Urinary bladder (tissue), 3 donors: ENCODE measurements at regions not wholly inside any gene's neighbourhood (a gene's known extent, or its start where the extent isn't known, plus 50 kb on each side); places are given as distances from the start of the nearest gene placed in this dataset.

ENCODE experiments used
- DNase-seq: peaks from one replicate; pipeline ENCODE4 v3.0.0-alpha.2; 2015; ENCODE audit errors: extremely low spot score
- H3K27ac ChIP-seq: one replicate; pipeline ENCODE4 v1.5.1; 2013; ENCODE audit warnings: low read depth, mild to moderate bottlenecking, moderate library complexity
- H3K36me3 ChIP-seq: one replicate; pipeline ENCODE4 v1.6.1; 2013; ENCODE audit warnings: mild to moderate bottlenecking, moderate library complexity; ENCODE audit not compliant: insufficient read depth
- H3K4me1 ChIP-seq: one replicate; pipeline ENCODE4 v1.6.1; 2013; ENCODE audit warnings: mild to moderate bottlenecking, moderate library complexity; ENCODE audit not compliant: insufficient read depth
- H3K4me3 ChIP-seq: one replicate; pipeline ENCODE4 v1.5.1; 2013; ENCODE audit warnings: low read depth, low read length
- WGBS: extraction: QIAGEN DNeasy Blood & Tissue Kit; methylation state at CpG from one replicate; pipeline ENCODE4 v1.1.7; 2013; 5-methylcytosine and 5-hydroxymethylcytosine counted together
- donor health status: healthy with polysubstance abuse.
- donor health status: healthy.

DNA sequence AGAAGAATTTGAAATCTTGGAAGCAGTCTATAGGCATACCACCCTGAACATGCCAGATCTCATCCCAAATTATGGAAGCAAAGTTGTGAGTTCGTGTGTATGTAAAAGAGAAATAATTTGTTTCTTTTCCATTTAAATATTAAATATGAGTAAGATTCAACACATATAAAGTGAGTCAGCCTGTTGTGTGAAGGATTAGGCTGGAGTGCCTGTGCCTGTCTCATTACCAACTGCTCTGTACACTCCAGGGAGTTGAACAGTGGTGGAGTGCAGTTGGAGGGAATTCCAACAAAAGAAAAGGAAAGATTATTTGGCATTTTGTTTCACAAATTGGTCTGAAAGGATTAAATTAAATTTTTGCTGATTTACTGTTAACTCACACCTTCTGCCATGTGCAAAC, 435.6 kb downstream of the FAT4 start:
- Histone ChIP-seq H3K27ac (no peak overlapping the region), H3K4me3 (no peak overlapping the region), H3K36me3 (no peaks in the 10 kb centered on the region), H3K4me1 (no peaks in the 10 kb centered on the region)
- WGBS: 91% methylated on average over 1 of the region's 1 CpG
- no peak for DNase-seq

DNA sequence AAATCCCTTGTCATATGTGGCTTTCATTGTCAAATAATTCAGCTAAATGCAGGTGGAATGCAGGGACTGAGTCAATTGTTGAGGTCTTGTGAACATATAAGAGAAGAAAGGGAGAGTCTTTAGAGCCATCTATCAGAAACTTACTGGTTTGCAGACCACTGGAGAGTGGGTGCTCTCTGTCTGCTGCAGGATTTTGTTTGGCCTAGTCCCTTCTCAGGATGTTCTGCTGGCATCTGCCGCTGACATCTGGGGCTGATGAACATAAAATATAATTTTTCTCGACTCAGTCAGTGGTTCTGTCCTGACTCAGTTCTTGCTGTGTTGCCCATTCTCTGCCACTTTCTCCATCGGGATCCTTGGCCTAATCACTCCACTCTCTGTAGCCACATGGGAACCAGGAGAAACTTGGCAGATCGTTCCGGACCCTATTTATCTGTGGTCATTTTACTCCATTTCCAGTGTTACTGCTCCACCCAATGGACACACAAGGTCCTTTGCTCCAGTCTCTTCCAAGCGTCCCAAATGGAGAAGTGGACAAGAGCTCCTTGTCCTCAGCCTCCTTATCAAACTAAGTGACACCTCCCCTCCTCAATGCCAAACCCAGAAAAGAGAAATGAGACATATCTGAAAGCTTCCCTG, 436.2 kb downstream of the FAT4 start:
- H3K4me3 ChIP-seq: no peak overlapping the region
- DNase-seq: no peak
- no peaks in the 10 kb centered on the region for H3K4me1 ChIP-seq
- 41% methylated on average over 6 of the region's 6 CpGs for WGBS
- no peaks in the 10 kb centered on the region for H3K36me3 ChIP-seq
- H3K27ac ChIP-seq: no peak overlapping the region

DNA sequence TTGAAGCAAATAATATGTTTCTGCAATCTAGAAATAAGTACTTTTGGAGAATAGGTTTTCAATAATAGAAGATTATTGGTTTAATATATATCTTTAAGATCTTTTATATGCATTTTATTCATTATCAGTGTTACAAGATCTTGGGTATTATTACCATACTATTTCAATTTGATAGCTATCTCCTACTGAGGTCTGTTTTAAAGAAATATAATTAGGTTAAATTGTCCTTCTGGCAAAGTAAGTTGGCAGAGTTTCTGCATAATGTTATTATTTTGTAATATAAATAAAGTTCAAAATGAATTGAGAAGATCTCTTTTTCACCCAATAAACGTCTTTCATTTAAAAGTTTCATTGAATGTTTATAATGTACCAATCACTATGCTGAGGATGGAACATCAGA, 443.7 kb downstream of the FAT4 start:
- Histone ChIP-seq H3K4me3 (no peak overlapping the region), H3K27ac (no peak overlapping the region), H3K36me3 (no peaks in the 10 kb centered on the region), H3K4me1 (no peaks in the 10 kb centered on the region)
- WGBS: 35% methylated on average over 1 of the region's 1 CpG
- DNase-seq: no peak

DNA sequence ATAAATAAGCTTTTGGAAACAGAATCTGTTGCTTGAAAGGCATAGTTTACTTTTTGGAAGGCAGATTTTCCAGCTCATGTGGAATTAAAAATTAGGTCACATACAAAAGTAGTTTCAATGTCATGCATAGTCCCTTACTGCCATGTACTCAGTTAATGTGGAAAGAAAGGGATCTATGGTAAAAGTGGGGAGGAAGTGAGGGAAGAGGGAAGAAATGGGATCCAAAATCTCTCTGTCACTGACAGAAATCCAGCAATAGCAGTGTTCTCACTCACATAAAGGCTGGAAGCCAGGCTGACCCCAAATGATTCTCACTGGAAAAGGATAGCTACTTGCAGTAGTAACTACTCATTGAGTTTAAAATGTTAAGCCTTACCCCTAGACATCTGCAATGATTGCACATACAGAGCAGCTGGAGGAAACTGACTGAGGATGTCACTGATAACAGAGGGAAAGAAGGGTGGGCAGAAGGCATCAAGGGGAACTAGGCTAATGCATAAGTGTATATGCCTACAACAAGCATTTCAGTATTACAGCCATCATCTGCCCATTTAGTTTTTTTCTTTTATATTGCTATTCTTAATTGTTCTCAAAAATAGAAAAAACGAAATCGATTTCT, 445.6 kb downstream of the FAT4 start:
- DNase-seq: no peak
- WGBS: 91% methylated on average over 2 of the region's 2 CpGs
- Histone ChIP-seq H3K4me3 (no peak overlapping the region), H3K4me1 (no peaks in the 10 kb centered on the region), H3K27ac (no peak overlapping the region), H3K36me3 (no peaks in the 10 kb centered on the region)

DNA sequence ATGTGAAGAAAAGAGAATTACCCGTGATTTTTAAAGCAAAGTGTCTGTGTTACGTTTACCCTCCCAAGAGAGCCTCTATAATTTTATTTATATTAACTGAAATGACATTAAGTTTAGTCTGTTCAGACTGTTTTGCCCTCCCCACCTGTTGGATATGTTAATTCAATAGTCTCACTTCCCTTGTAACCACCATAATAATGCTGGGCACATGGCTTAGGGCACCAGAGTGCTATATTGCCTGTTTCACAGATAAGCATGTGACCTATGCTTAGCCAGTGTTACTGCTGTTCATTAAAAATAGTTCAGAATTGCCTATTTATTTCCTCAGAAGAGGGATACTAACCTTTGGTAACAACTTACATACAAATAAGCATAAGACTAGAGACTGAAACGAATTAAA, 446.2 kb downstream of the FAT4 start:
- no peaks in the 10 kb centered on the region for H3K36me3 ChIP-seq
- DNase-seq: no peak
- WGBS: 85% methylated on average over 3 of the region's 3 CpGs
- H3K4me1 ChIP-seq: no peaks in the 10 kb centered on the region
- H3K4me3 ChIP-seq: no peak overlapping the region
- no peak overlapping the region for H3K27ac ChIP-seq

DNA sequence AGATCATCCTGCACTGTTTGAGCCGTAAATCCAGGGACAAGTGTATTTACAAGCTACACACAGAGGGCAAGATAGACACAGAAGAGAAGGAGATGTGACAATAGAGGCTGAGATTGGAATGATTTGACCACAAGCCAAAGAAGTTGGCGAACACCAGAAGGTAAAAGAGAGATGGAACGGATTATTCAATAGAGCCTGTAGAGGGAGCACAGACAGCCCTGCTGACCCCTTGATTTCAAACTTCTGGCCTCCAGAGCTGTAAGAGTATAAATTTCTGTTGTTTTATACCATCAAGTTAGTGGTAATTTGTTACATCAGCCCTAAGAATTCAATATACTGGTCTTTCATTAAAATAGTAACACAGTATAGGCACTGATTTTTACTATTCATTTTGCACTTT, 447.8 kb downstream of the FAT4 start:
- no peak overlapping the region for H3K27ac ChIP-seq
- no peaks in the 10 kb centered on the region for H3K4me1 ChIP-seq
- H3K4me3 ChIP-seq: no peak overlapping the region
- H3K36me3 ChIP-seq: no peaks in the 10 kb centered on the region
- DNase-seq: no peak
- WGBS: 76% methylated on average over 3 of the region's 3 CpGs

DNA sequence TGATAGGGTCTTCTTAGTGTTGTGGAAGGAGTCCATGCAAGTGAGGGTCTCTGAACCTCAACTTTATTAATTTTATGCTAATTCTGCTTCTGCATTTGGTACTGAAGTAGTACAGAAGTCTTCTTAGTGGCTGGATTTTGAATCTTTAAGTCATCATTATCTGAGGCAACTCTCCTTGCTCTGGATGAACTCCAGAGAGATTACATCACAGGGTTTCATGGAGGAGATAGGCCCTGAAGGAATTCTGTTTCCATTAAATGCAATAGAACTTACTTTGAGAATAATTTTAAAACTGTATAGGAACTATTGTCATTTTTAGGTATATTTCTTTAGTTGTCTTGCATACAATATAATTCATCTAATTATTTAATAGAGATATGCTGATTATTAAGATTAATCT, 451.2 kb downstream of the FAT4 start:
- DNase-seq: no peak
- Histone ChIP-seq H3K4me1 (no peaks in the 10 kb centered on the region), H3K27ac (no peak overlapping the region), H3K36me3 (no peaks in the 10 kb centered on the region), H3K4me3 (no peak overlapping the region)

DNA sequence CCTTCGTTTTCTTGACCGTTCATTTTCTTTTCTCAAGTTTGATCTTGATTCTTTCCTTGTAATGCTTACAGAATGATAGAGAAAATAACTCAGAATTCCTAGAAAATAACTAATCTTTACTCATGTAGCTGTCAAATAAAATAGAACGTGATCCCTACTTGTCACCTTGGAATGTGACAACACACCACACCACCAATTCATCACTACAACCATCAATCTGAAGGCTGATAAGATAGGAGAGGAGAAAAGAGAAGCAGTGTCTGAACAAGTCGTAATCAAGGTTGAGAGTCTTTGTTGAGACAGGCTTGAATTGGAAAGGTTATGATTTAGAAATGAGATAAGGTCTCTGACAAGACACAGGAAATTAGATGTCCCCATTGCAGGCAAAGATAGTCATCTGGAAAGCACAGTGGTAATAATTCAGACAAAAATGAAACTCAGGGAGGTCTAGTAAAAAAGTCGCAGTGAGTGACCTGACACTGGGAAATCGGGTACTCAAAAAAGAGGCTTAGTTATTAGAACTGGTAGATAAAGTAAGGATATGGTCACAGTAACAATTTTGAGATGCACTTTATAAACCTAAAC, 456.2 kb downstream of the FAT4 start:
- no peaks in the 10 kb centered on the region for H3K36me3 ChIP-seq
- no peak overlapping the region for H3K27ac ChIP-seq
- no peak for DNase-seq
- 73% methylated on average over 6 of the region's 6 CpGs for WGBS
- no peaks in the 10 kb centered on the region for H3K4me1 ChIP-seq
- H3K4me3 ChIP-seq: no peak overlapping the region

DNA sequence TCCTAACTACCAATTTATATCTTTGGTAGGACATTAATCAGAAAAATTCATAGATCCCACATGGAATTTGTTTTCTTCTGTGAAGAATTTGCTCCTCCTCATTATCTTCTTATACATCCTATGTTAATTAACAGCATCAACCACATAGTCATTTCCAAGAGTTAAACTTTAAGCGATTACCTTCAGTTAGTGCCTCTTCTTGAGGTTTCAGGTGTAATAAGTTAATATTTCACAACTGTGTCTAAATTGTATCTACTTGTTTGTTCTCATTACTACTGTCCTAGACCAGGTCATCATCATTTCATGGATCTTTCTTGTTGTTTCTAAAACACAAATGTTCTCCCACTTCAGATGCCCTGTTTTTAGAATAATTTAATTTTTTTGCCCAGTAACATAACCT, 457.9 kb downstream of the FAT4 start:
- Histone ChIP-seq H3K4me3 (no peak overlapping the region), H3K4me1 (no peaks in the 10 kb centered on the region), H3K27ac (no peak overlapping the region), H3K36me3 (no peaks in the 10 kb centered on the region)
- WGBS: 98% methylated on average over 1 of the region's 1 CpG
- no peak for DNase-seq

DNA sequence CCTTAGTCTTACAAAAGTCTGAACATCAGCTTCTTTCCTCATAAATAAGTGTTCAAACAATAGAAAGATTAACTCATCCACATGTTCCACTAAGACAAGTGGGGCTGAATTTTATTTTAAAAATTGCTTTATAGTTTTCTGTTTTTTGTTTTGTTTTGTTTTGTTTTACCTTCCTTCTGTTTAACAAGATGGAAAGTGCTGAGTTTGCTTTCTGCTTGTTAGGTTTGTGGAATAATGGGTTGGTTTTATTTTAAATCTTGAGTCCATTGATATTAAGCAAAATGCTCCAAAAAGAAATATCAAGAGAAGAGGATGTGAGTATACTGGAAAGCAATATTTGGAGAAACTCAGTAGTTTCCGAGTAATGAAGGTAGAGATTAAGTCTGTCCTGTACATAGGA, 458.7 kb downstream of the FAT4 start:
- Histone ChIP-seq H3K4me3 (no peak overlapping the region), H3K36me3 (no peaks in the 10 kb centered on the region), H3K27ac (no peak overlapping the region), H3K4me1 (no peaks in the 10 kb centered on the region)
- DNase-seq: no peak
- 92% methylated on average over 1 of the region's 1 CpG for WGBS

DNA sequence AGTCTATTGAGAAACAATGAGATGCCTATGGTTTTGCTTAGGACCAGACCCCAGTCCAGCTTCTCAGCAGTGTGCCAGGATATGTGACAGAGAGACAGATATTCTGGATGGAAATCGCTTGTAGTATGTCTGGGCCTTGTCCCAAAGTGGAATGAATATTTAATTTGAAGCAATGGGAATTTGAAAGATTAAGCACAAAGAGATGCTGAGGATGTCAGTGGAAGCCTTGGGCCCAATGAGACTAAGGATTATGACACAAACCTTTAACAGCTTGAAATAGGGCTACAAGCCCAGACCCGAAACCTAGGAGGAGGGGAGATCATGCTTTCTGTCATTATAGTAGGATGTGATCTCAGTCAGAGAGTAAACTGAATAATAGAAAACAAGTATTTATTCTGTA, 459.2 kb downstream of the FAT4 start:
- DNase-seq: no peak
- Histone ChIP-seq H3K4me1 (no peaks in the 10 kb centered on the region), H3K27ac (no peak overlapping the region), H3K36me3 (no peaks in the 10 kb centered on the region), H3K4me3 (no peak overlapping the region)
- WGBS: 90% methylated on average over 2 of the region's 2 CpGs

DNA sequence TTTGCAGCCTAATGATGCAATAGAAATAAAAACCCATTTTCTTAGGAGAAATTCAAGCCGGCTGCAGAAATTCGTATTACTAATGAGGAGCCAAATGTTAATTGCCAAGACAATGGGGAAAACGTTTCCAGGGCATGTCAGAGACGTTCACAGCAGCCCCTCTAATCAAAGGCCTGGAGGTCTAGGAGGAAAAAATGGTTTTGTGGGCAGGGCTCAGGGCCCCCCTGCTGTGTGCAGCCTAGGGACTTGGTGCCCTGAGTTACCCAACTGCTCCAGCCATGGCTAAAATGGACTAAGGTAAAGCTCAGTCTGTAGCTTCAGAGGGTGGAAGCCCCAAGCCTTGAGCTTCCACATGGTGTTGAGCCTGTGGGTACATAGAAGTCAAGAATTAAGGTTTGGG, 461.4 kb downstream of the FAT4 start:
- no peaks in the 10 kb centered on the region for H3K36me3 ChIP-seq
- WGBS: 83% methylated on average over 4 of the region's 4 CpGs
- H3K27ac ChIP-seq: no peak overlapping the region
- H3K4me1 ChIP-seq: no peaks in the 10 kb centered on the region
- no peak for DNase-seq
- no peak overlapping the region for H3K4me3 ChIP-seq

DNA sequence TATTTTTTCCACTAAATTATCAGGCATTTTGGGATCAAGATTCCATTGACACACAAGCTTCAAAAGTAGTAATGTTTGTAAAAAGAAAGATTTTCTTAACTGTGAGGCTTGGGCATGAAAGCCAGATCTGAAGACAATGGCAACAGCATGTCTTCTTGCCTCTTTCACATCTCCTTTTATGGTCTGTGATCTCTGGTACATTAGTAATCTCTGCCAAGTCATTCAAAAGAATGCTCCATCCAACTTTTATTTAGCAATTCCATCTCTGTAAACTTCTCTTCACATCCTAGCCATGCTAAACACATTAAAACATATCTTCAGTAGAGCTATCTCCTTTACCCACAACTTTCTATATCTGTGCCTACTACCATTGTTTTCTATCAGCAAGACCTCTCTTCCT, 465.4 kb downstream of the FAT4 start:
- Histone ChIP-seq H3K4me1 (no peaks in the 10 kb centered on the region), H3K4me3 (no peak overlapping the region), H3K36me3 (no peaks in the 10 kb centered on the region), H3K27ac (no peak overlapping the region)
- no peak for DNase-seq

DNA sequence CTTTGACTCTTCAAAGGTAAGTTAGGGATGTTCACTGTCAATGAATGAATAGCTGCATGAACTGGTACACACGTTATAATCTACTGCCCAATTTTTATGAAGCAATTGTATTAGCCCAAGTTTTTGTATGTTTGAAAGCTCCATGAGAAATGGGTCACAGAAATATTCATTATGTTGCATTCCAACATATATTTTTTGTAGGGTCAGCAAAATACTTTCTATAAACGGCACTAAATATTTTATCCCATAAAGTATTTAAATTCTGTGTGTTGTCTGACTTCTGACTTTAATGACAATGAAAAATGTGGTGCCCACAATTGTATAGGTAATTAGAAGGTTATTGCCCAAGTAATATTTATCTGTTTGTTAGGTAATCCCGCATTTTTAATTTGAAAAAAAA, 466.0 kb downstream of the FAT4 start:
- 81% methylated on average over 3 of the region's 3 CpGs for WGBS
- no peak for DNase-seq
- Histone ChIP-seq H3K27ac (no peak overlapping the region), H3K4me1 (no peaks in the 10 kb centered on the region), H3K4me3 (no peak overlapping the region), H3K36me3 (no peaks in the 10 kb centered on the region)
